ENCODE measurements at regions not wholly inside any gene's neighbourhood (a gene's known extent, or its start where the extent isn't known, plus 50 kb on each side); places are given as distances from the start of the nearest gene placed in this dataset.

DNA sequence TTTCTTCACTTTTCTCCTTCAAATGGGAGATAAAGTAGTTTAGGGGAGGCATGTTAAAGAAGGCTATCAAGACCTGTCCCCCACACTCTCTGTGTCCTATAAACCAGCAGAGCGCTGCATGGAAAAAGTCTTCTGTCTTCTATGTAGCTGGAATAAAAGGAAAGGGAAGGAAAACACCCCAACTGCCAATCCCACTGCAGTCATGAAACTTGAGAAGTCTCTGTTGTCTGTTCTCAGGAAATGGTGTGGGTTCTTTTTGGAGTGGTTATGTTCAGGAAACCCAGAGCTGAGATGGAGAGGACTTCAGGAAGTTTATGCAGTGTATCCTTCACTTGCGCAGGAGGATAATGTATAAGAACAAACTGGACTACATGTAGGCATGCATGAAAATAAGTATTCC is 274.3 kb downstream of the GAS1 start:
- no peak overlapping the region for H3K4me3 ChIP-seq (ENCODE audit: low read depth, low read length)
- no peak for DNase-seq (ENCODE audit: low read depth)
- TF ChIP-seq, protein P1, sequence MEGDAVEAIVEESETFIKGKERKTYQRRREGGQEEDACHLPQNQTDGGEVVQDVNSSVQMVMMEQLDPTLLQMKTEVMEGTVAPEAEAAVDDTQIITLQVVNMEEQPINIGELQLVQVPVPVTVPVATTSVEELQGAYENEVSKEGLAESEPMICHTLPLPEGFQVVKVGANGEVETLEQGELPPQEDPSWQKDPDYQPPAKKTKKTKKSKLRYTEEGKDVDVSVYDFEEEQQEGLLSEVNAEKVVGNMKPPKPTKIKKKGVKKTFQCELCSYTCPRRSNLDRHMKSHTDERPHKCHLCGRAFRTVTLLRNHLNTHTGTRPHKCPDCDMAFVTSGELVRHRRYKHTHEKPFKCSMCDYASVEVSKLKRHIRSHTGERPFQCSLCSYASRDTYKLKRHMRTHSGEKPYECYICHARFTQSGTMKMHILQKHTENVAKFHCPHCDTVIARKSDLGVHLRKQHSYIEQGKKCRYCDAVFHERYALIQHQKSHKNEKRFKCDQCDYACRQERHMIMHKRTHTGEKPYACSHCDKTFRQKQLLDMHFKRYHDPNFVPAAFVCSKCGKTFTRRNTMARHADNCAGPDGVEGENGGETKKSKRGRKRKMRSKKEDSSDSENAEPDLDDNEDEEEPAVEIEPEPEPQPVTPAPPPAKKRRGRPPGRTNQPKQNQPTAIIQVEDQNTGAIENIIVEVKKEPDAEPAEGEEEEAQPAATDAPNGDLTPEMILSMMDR (IDR thresholded peaks at IDR 0.05; ENCODE audit: insufficient read depth, low read depth, low read length) = no peak

DNA sequence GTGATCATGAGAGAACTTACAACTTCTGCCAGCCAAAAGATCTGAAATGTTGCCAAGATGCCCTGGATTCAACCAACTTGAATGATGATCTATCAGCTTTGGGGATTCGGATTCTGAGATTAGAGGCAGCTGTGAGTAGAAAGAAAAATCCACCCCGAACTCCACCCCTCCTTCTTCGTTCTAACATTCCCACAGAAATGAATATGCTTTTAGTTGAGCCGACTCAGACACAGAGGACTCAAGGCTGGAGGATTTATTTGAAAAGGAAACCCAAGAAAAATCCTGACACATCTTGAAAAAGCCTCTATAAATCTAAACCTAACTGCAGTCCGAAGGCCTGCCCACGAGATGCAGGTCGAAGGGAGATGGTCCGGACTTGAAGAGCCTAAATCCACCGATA is 275.0 kb downstream of the GAS1 start:
- TF ChIP-seq, protein P1 (IDR thresholded peaks at IDR 0.05; ENCODE audit: insufficient read depth, low read depth, low read length) = no peak
- no peak for DNase-seq (ENCODE audit: low read depth)
- H3K4me3 ChIP-seq (ENCODE audit: low read depth, low read length) = no peak overlapping the region

DNA sequence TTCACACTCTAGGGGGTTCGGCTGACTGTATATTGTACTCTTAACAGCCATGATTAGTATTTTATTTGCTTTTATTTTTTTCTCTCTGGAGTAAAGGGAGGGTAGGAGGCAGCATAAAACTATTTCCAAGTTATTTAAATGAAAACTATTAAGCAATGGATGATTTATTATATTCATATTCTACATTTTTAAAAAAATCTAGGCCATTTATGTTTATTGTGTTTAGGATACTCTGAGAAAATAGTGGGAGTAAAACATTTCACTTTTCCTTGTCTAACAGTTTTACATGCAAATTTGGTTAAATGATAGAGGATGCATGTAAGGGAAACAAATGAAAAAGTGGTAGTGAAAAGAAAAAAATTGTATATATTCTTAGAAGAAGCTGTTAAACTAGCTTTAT is 276.3 kb downstream of the GAS1 start:
- H3K4me3 ChIP-seq (ENCODE audit: low read depth, low read length) = no peak overlapping the region
- TF ChIP-seq, protein P1 (IDR thresholded peaks at IDR 0.05; ENCODE audit: insufficient read depth, low read depth, low read length) = no peak
- no peak for DNase-seq (ENCODE audit: low read depth)

DNA sequence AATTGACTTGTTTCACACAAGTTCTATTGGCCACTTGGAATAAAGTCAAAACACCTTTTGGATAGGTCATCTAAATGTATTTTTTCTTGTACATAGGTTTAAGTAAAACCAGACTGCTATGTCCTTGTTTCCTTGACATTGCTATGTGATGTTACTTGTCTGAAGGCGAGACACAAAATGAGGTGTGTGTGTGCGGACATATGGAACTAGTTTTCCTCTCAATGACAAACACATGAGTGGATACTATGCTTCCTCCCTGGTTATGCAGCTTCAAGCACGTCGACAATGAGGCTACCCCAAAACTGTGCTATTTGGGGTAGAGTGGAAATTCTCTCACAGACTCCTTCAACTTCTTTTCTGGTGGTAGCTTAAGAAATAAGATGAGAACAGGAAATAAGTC is 276.8 kb downstream of the GAS1 start:
- TF ChIP-seq, protein P1 (IDR thresholded peaks at IDR 0.05; ENCODE audit: insufficient read depth, low read depth, low read length) = no peak
- DNase-seq (ENCODE audit: low read depth) = no peak
- no peak overlapping the region for H3K4me3 ChIP-seq (ENCODE audit: low read depth, low read length)

DNA sequence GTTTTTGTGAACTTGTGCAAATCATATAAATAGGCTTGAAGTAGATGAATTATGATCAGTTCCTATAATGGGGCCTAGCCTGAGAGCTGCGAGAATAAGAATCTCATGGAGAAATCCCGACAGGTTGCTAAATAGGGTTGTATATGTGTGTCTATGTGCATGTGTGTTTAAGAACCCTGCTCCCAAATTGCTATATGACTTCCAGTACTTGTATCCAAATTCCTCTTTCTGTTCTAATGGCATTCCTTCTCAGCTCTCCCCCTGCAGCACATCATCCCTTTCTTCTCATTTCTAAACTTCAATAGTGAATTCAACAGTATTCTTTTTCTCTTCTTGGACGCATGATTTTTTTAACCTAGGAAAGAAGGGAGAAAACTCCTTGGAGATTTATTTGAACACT is 277.2 kb downstream of the GAS1 start:
- DNase-seq (ENCODE audit: low read depth) = no peak
- no peak overlapping the region for H3K4me3 ChIP-seq (ENCODE audit: low read depth, low read length)
- TF ChIP-seq, protein P1 (IDR thresholded peaks at IDR 0.05; ENCODE audit: insufficient read depth, low read depth, low read length) = no peak

DNA sequence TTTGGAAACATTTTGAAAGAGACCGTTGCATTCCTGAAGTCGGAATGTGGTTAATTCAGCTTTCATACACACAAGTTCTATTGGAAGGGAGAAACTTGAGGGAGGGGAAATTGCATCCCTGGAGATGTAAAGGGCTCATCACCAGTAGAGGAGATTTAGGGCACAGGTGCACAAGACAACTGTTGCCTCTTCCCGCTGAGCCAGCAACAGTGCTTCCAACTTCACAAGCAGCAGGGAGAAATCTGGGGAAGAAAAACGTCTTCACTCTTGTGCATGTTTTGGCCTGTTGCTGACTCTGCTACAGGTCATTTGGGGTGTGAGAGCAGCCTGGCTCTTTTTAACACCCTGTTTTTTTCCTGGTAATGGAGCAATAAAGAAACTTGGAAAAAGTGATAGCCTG is 277.9 kb downstream of the GAS1 start:
- TF ChIP-seq, protein P1 (IDR thresholded peaks at IDR 0.05; ENCODE audit: insufficient read depth, low read depth, low read length) = no peak
- DNase-seq (ENCODE audit: low read depth) = no peak
- no peak overlapping the region for H3K4me3 ChIP-seq (ENCODE audit: low read depth, low read length)

DNA sequence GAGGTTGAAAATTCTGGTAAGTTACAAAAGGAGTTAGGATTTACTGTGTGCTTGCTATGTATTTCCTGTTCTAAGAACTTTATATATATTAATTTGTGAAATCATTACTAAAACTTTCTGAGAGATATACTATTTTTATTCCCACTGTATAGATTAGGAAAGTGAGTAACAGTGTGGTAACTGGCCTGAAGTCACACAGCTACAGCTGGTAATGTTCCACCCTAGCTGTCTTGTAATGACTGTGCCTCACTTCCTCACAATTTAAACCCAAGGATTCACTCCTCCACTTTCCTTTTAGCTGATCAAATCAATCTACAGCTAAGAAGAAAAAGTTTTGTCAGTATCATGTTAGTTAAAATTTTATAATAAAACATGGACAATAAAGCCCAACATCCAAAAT is 278.8 kb downstream of the GAS1 start:
- TF ChIP-seq, protein P1 (IDR thresholded peaks at IDR 0.05; ENCODE audit: insufficient read depth, low read depth, low read length) = no peak
- no peak overlapping the region for H3K4me3 ChIP-seq (ENCODE audit: low read depth, low read length)
- DNase-seq (ENCODE audit: low read depth) = no peak

All from fibroblast of villous mesenchyme (primary cell).